Fibroblast of skin of left quadriceps (primary cell): ENCODE measurements at regions not wholly inside any gene's neighbourhood (a gene's known extent, or its start where the extent isn't known, plus 50 kb on each side); places are given as distances from the start of the nearest gene placed in this dataset.

ENCODE experiments used
- DNase-seq, 2 experiments: peaks; one replicate each; pipeline ENCODE4 v3.0.0-alpha.2; 2013; ENCODE audit warnings: low read depth in 2 of 2

GRCh38 chr3:72460205-72461174 lies 387.8 kb downstream of the SHQ1 start:
- DNase-seq, result no peak

- no peak for DNase-seq
These were observed 388.7 kb downstream of the SHQ1 start for GRCh38 chr3:72459588-72459987.

- DNase-seq, result no peak
These were observed 389.9 kb downstream of the SHQ1 start for GRCh38 chr3:72458375-72458774.

GRCh38 chr3:72454441-72454840 lies 393.8 kb downstream of the SHQ1 start:
- DNase-seq, result no peak

GRCh38 chr3:72453706-72454105 lies 394.5 kb downstream of the SHQ1 start:
- no peak for DNase-seq

- no peak for DNase-seq
These were observed 395.5 kb downstream of the SHQ1 start for GRCh38 chr3:72452745-72453144.

GRCh38 chr3:72451841-72452240 lies 396.4 kb downstream of the SHQ1 start:
- DNase-seq, result no peak

- DNase-seq, result peak; percentile 79 to 80
These were observed 398.7 kb downstream of the SHQ1 start for GRCh38 chr3:72449551-72449950.

- DNase-seq, result no peak
These were observed 399.4 kb downstream of the SHQ1 start for GRCh38 chr3:72448858-72449257.

GRCh38 chr3:72448375-72448823 lies 399.8 kb downstream of the SHQ1 start:
- DNase-seq, result no peak

- DNase-seq, result peak; percentile 83 to 84
These were observed 400.9 kb downstream of the SHQ1 start for GRCh38 chr3:72447059-72447946.

- no peak for DNase-seq
These were observed 401.8 kb downstream of the SHQ1 start, which contains the start of gene RYBP for GRCh38 chr3:72446218-72447058. RYBP (minus strand) TSS chr3:72446621.

- no peak for DNase-seq
These were observed 402.4 kb downstream of the SHQ1 start for GRCh38 chr3:72445827-72446217.

- DNase-seq, result no peak
These were observed 403.5 kb downstream of the SHQ1 start for GRCh38 chr3:72444656-72445223.

GRCh38 chr3:72442759-72443158 lies 405.5 kb downstream of the SHQ1 start:
- no peak for DNase-seq

GRCh38 chr3:72441284-72441994 lies 406.8 kb downstream of the SHQ1 start:
- DNase-seq, result no peak

GRCh38 chr3:72440491-72440890 lies 407.8 kb downstream of the SHQ1 start:
- no peak for DNase-seq

GRCh38 chr3:72439321-72440183 lies 408.7 kb downstream of the SHQ1 start:
- no peak for DNase-seq

- DNase-seq, result no peak
These were observed 410.4 kb downstream of the SHQ1 start for GRCh38 chr3:72437661-72438406.
